Progenitor cell of endocrine pancreas (in vitro differentiated cells): ENCODE measurements at regions not wholly inside any gene's neighbourhood (a gene's known extent, or its start where the extent isn't known, plus 50 kb on each side); places are given as distances from the start of the nearest gene placed in this dataset.

ENCODE experiments used
- DNase-seq: peaks from one replicate; pipeline ENCODE4 v3.0.0; 2021; ENCODE audit warnings: low spot score; ENCODE audit not compliant: unreplicated experiment
- H3K27ac Mint-ChIP-seq: 2 replicates; pipeline ENCODE4 v1.8.0; 2021; ENCODE audit warnings: mild to moderate bottlenecking, moderate library complexity, mixed read lengths
- H3K27me3 Mint-ChIP-seq: 2 replicates; pipeline ENCODE4 v1.8.0; 2021; ENCODE audit warnings: mixed read lengths
- H3K36me3 Mint-ChIP-seq: 2 replicates; pipeline ENCODE4 v1.8.0; 2022; ENCODE audit warnings: mixed read lengths; ENCODE audit not compliant: insufficient read depth
- H3K4me1 Mint-ChIP-seq: 2 replicates; pipeline ENCODE4 v1.8.0; 2021; ENCODE audit warnings: low read depth, mixed read lengths
- H3K4me3 Mint-ChIP-seq: 2 replicates; pipeline ENCODE4 v1.8.0; 2021; ENCODE audit warnings: low read depth, mild to moderate bottlenecking, moderate library complexity, mixed read lengths
- H3K9me3 Mint-ChIP-seq: 2 replicates; pipeline ENCODE4 v1.8.0; 2021; ENCODE audit warnings: low read depth, mixed read lengths
- TF ChIP-seq, protein P1 (sequence below): fragments of 200-600 bp; sonication (generic); IDR thresholded peaks from one replicate; pipeline ENCODE4 v1.5.0; 2021; ENCODE audit warnings: antibody characterized with exemption, mild to moderate bottlenecking; ENCODE audit not compliant: unreplicated experiment

DNA sequence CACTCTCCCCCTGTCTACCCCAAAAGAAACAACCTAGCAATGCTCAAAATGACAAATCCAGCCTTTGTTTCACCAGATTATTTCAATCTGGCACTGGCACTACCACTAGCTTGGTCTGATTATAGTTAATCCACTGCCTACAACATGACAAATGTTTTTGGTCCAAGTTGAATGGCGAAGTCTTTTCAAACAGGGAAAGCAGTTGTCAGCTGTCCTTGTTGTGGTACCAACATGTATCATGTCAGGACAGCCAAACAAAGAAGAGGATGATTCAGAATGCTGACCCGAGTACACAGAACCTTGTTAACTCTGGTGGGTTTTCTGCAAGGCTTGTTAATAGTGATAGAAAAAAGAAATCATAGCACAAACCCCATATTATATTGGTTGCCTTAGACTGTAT, 160.8 kb upstream of the ANK2 start:
- DNase-seq = no peak
- Mint-ChIP-seq H3K4me1 (no peaks in the 10 kb centered on the region), H3K9me3 (no peaks in the 10 kb centered on the region), H3K27ac (no peak overlapping the region), H3K27me3 (no peaks in the 10 kb centered on the region), H3K4me3 (no peak overlapping the region), H3K36me3 (no peaks in the 10 kb centered on the region)
- TF ChIP-seq, protein P1, sequence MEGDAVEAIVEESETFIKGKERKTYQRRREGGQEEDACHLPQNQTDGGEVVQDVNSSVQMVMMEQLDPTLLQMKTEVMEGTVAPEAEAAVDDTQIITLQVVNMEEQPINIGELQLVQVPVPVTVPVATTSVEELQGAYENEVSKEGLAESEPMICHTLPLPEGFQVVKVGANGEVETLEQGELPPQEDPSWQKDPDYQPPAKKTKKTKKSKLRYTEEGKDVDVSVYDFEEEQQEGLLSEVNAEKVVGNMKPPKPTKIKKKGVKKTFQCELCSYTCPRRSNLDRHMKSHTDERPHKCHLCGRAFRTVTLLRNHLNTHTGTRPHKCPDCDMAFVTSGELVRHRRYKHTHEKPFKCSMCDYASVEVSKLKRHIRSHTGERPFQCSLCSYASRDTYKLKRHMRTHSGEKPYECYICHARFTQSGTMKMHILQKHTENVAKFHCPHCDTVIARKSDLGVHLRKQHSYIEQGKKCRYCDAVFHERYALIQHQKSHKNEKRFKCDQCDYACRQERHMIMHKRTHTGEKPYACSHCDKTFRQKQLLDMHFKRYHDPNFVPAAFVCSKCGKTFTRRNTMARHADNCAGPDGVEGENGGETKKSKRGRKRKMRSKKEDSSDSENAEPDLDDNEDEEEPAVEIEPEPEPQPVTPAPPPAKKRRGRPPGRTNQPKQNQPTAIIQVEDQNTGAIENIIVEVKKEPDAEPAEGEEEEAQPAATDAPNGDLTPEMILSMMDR = no peak

DNA sequence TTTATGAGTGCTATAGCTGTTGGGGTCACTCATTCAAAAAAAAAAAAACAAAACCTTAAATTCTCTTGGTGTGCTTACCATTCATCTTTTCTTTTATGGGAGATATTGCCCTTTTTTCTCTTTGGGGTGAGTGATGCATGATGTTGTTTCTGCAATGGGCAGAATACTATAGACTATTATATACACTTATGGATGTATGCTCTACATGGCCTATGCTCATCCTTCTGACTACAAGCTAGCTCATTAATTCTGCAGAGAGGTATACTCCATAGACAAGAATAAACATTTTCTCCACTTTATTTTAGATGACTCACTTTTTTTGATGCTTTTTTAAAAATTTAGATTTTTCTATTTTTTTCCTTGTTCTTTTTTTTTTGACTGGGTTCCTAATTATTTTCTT, 160.3 kb upstream of the ANK2 start:
- TF ChIP-seq, protein P1 = no peak
- Mint-ChIP-seq H3K36me3 (no peaks in the 10 kb centered on the region), H3K27me3 (no peaks in the 10 kb centered on the region), H3K4me3 (no peak overlapping the region), H3K9me3 (no peaks in the 10 kb centered on the region), H3K4me1 (no peaks in the 10 kb centered on the region), H3K27ac (no peak overlapping the region)
- no peak for DNase-seq

DNA sequence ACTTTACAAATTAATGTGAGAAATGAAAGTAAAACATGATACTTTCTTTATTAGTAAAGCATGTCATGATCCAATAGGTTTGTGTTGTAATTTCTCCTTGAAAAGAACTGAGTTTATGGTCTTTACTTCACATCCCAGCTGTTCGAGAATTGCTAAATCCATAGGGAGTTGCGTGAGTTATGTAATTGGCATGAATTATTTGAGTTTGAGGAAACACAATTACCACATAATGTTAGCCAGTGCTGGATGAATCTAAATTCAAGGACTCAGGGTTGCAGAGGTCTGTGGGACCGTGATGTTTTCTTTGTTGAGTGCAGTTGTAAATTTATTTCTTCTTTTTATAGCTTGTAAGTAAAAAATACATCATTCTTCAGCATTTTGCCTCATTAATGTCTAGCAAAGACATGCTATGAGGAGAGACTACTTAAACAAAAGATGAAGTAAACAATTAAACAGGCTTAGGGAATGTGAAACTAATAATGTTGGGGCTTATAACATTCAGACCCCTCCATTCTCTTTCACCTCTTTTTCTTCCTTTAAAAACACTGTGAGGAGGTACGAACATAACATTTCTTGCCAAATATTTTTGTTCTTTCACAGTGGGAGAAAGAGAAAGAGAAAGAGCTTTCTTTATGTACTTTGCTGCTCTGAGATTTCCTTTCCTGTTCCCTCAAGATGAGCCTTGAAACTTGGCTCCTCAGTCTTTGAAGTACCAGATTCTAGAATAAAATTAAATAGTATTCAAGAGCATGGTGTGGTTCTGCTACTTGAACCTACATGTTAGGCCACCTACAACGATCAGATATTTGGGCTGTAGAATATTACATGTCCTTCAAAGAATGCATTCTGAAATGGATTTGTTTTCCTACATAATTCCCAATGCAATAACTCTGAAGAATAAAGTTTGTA, 159.6 kb upstream of the ANK2 start:
- H3K4me3 Mint-ChIP-seq = no peak overlapping the region
- no peaks in the 10 kb centered on the region for H3K9me3 Mint-ChIP-seq
- H3K36me3 Mint-ChIP-seq = no peaks in the 10 kb centered on the region
- H3K27ac Mint-ChIP-seq = no peak overlapping the region
- no peaks in the 10 kb centered on the region for H3K27me3 Mint-ChIP-seq
- TF ChIP-seq, protein P1 = no peak
- no peaks in the 10 kb centered on the region for H3K4me1 Mint-ChIP-seq
- DNase-seq = no peak

DNA sequence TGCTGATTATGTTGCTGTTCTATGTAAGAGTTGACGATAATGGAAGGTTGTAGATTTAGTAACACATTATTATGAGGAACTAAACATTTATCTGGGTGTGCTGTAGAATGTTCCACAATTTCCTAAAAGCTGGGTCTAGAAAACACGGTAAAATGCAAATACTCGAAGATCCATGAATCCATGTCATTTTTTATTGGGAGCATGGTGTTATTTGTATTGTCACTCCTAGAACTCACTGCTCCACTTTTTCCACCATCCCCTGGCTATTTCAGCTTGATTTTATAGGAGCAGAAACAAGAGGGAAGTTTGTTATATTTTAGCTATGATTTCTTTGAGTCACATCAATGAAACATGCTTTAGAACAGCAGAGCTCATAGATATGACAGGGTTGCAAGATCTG, 155.0 kb upstream of the ANK2 start:
- H3K4me1 Mint-ChIP-seq = no peaks in the 10 kb centered on the region
- no peak for DNase-seq
- H3K36me3 Mint-ChIP-seq = no peaks in the 10 kb centered on the region
- TF ChIP-seq, protein P1 = no peak
- H3K9me3 Mint-ChIP-seq = no peaks in the 10 kb centered on the region
- no peaks in the 10 kb centered on the region for H3K27me3 Mint-ChIP-seq
- no peak overlapping the region for H3K27ac Mint-ChIP-seq
- H3K4me3 Mint-ChIP-seq = no peak overlapping the region

DNA sequence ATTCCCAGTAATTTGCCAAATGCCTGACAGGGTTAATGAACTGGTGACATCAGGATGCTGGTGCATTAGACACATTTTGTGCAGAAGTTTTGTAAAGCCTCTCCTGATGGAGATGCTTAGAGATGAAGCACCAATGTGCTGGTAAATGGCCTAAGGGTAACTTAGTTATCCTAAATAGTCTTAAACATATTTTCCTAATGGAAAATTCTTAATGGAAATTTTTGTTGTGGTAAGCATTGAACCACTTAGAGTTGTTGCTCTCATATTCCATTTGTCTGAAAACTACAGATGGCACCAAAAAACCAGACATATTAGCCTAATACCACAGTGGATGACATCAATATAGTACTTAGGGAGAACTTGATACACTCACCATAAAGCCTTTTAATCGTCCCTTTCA, 154.5 kb upstream of the ANK2 start:
- DNase-seq = no peak

More for the DNA sequence above, 154.5 kb upstream of the ANK2 start:
- H3K9me3 Mint-ChIP-seq = no peaks in the 10 kb centered on the region
- no peaks in the 10 kb centered on the region for H3K36me3 Mint-ChIP-seq
- no peaks in the 10 kb centered on the region for H3K4me1 Mint-ChIP-seq
- no peak overlapping the region for H3K4me3 Mint-ChIP-seq
- H3K27me3 Mint-ChIP-seq = no peaks in the 10 kb centered on the region
- H3K27ac Mint-ChIP-seq = no peak overlapping the region
- TF ChIP-seq, protein P1 = no peak
